Thyroid gland (tissue), 4 donors: ENCODE measurements at regions not wholly inside any gene's neighbourhood (a gene's known extent, or its start where the extent isn't known, plus 50 kb on each side); places are given as distances from the start of the nearest gene placed in this dataset.

Experiments used
- DNase-seq, 2 donors: peaks; one replicate each; pipeline ENCODE4 v3.0.0-alpha.2; 2019
- H3K27ac ChIP-seq, 3 donors: fragments of 200-600 bp; sonication (generic); 1 replicate in 2 of 3; 2 replicates in 1 of 3; pipeline ENCODE4 v1.5.1; 2016 to 2019; ENCODE audit warnings: mild to moderate bottlenecking in 1 of 3, moderate library complexity in 1 of 3
- H3K27me3 ChIP-seq: fragments of 200-600 bp; sonication (generic); one replicate; pipeline ENCODE4 v1.5.1; 2019
- H3K36me3 ChIP-seq, 2 donors: fragments of 200-600 bp; sonication (generic); one replicate each; pipeline ENCODE4 v1.5.1; 2016 to 2019
- H3K4me1 ChIP-seq, 2 donors: fragments of 200-600 bp; sonication (generic); one replicate each; pipeline ENCODE4 v1.5.1; 2017 to 2019
- H3K4me3 ChIP-seq, 3 donors: fragments of 200-600 bp; sonication (generic); replicated peaks in 1 of 3; 1 replicate in 2 of 3; 2 replicates in 1 of 3; pipeline ENCODE4 v1.5.1; 2016; ENCODE audit warnings: mild to moderate bottlenecking in 1 of 3
- H3K9me3 ChIP-seq: fragments of 200-600 bp; sonication (generic); one replicate; pipeline ENCODE4 v1.5.1; 2017
- CTCF ChIP-seq, 6 experiments: fragments of 200-600 bp in 3 of 6; fragments of 450-650 bp in 3 of 6; sonication (generic) in 3 of 6; IDR thresholded peaks; one replicate each; pipeline ENCODE4 v1.5.1; 2016 to 2019; ENCODE audit warnings: antibody characterized with exemption in 6 of 6, mild to moderate bottlenecking in 2 of 6, inconsistent platforms in 1 of 6, moderate library complexity in 1 of 6
- POLR2A ChIP-seq, 2 donors: fragments of 450-650 bp; IDR thresholded peaks; one replicate each; pipeline ENCODE4 v1.6.1; 2017; ENCODE audit warnings: antibody characterized with exemption in 2 of 2, mild to moderate bottlenecking in 2 of 2, moderate library complexity in 1 of 2
- whole genome bisulfite sequencing, 2 donors: methylation state at CpG; one replicate each; pipeline ENCODE4 v1.1.5; 2017; 5-methylcytosine and 5-hydroxymethylcytosine counted together
- intact Hi-C: fragments of 100-400 bp; cut with DNase I; formaldehyde crosslinking; loops from one replicate; pipeline ENCODE4 v1.15.1; 2023

- H3K4me3 ChIP-seq, result no peak overlapping the region
- no peaks in the 10 kb centered on the region for H3K9me3 ChIP-seq
- H3K36me3 ChIP-seq, result no peaks in the 10 kb centered on the region
- intact Hi-C loops, result loop anchor here (5.0 kb wide), 1 partner anchor 485 kb away; no protein-coding TSS in a partner anchor
- WGBS, 2 donors, result 77 to 88% methylated on average over 2 of the region's 2 CpGs
- no peak overlapping the region for H3K27ac ChIP-seq
- H3K27me3 ChIP-seq, result no peaks in the 10 kb centered on the region
- H3K4me1 ChIP-seq, result no peaks in the 10 kb centered on the region
- DNase-seq, result no peak
- no peak for TF ChIP-seq CTCF (IDR thresholded peaks at IDR 0.05)
- TF ChIP-seq POLR2A (IDR thresholded peaks at IDR 0.05), result no peak
Measured at GRCh38 chr2:223457301-223457700, 144.9 kb downstream of the SCG2 start.

GRCh38 chr2:223459328-223459939 is 142.7 kb downstream of the SCG2 start:
- TF ChIP-seq CTCF (IDR thresholded peaks at IDR 0.05) (peak in 3 of 6 experiments; percentile 25 to 50 (median 37)), POLR2A (IDR thresholded peaks at IDR 0.05) (no peak)
- WGBS, 2 donors, result 50 to 55% methylated on average over 4 of the region's 4 CpGs
- H3K27me3 ChIP-seq, result no peaks in the 10 kb centered on the region
- H3K36me3 ChIP-seq, result no peaks in the 10 kb centered on the region
- H3K9me3 ChIP-seq, result no peaks in the 10 kb centered on the region
- no peak overlapping the region for H3K4me3 ChIP-seq
- no peak overlapping the region for H3K27ac ChIP-seq
- no peaks in the 10 kb centered on the region for H3K4me1 ChIP-seq
- intact Hi-C loops, result loop anchor here (5.0 kb wide), 1 partner anchor 487 kb away; no protein-coding TSS in a partner anchor
- no peak for DNase-seq

- 91% methylated on average over 1 of the region's 1 CpG for WGBS, 2 donors
- intact Hi-C loops, result no loop called here
- Histone ChIP-seq H3K27me3 (no peaks in the 10 kb centered on the region), H3K36me3 (no peaks in the 10 kb centered on the region), H3K9me3 (no peaks in the 10 kb centered on the region), H3K4me3 (no peak overlapping the region), H3K4me1 (no peaks in the 10 kb centered on the region), H3K27ac (no peak overlapping the region)
- TF ChIP-seq POLR2A (IDR thresholded peaks at IDR 0.05), result no peak
- no peak for TF ChIP-seq CTCF (IDR thresholded peaks at IDR 0.05)
- no peak for DNase-seq
Measured at GRCh38 chr2:223460209-223460608, 142.0 kb downstream of the SCG2 start.

GRCh38 chr2:223460774-223461211 is 141.4 kb downstream of the SCG2 start:
- Histone ChIP-seq H3K36me3 (no peaks in the 10 kb centered on the region), H3K27ac (no peak overlapping the region), H3K4me1 (no peaks in the 10 kb centered on the region), H3K4me3 (no peak overlapping the region), H3K9me3 (no peaks in the 10 kb centered on the region), H3K27me3 (no peaks in the 10 kb centered on the region)
- intact Hi-C loops, result no loop called here
- no peak for DNase-seq
- TF ChIP-seq POLR2A (IDR thresholded peaks at IDR 0.05) (no peak), CTCF (IDR thresholded peaks at IDR 0.05) (no peak)

GRCh38 chr2:223464071-223464470 is 138.1 kb downstream of the SCG2 start:
- H3K4me1 ChIP-seq, result no peaks in the 10 kb centered on the region
- H3K36me3 ChIP-seq, result no peaks in the 10 kb centered on the region
- intact Hi-C loops, result no loop called here
- WGBS, 2 donors, result 94% methylated on average over 2 of the region's 2 CpGs
- TF ChIP-seq CTCF (IDR thresholded peaks at IDR 0.05), result no peak
- TF ChIP-seq POLR2A (IDR thresholded peaks at IDR 0.05), result no peak
- no peaks in the 10 kb centered on the region for H3K27me3 ChIP-seq
- no peak for DNase-seq
- H3K4me3 ChIP-seq, result no peak overlapping the region
- no peak overlapping the region for H3K27ac ChIP-seq
- H3K9me3 ChIP-seq, result no peaks in the 10 kb centered on the region
